ENCODE measurements at regions not wholly inside any gene's neighbourhood (a gene's known extent, or its start where the extent isn't known, plus 50 kb on each side); places are given as distances from the start of the nearest gene placed in this dataset.

DNA sequence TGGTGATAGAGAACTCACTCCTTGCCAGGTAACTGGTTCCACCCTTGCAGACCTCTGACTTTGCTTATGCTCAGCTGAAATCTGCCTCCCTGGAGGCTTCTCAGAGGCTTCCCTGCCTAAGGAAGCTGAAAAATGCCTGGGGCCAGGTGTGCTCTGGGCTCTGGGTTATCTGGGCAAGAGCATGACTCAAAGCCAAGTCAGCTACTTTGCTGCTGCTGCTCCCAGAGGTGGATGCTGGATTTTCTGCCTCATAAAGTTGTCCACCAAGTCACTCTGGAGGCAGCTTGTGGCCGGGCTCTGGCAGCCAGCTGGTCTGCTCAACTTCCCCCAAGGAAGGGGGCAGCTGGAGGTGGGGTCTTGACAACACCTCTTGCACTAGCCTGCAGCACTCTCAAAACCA, 132.7 kb downstream of the PJA1 start:
- TF ChIP-seq, protein P1, sequence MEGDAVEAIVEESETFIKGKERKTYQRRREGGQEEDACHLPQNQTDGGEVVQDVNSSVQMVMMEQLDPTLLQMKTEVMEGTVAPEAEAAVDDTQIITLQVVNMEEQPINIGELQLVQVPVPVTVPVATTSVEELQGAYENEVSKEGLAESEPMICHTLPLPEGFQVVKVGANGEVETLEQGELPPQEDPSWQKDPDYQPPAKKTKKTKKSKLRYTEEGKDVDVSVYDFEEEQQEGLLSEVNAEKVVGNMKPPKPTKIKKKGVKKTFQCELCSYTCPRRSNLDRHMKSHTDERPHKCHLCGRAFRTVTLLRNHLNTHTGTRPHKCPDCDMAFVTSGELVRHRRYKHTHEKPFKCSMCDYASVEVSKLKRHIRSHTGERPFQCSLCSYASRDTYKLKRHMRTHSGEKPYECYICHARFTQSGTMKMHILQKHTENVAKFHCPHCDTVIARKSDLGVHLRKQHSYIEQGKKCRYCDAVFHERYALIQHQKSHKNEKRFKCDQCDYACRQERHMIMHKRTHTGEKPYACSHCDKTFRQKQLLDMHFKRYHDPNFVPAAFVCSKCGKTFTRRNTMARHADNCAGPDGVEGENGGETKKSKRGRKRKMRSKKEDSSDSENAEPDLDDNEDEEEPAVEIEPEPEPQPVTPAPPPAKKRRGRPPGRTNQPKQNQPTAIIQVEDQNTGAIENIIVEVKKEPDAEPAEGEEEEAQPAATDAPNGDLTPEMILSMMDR (IDR thresholded peaks at IDR 0.05; ENCODE audit: low read depth, low read length) = 0 out of 2 replicates have a peak, but pooled peaks have one; percentile 2
- Histone ChIP-seq H3K27ac (ENCODE audit: low read depth, low read length) (no peak overlapping the region), H3K27me3 (ENCODE audit: control insufficient read depth, insufficient read depth, low read length) (no peaks in the 10 kb centered on the region), H3K4me3 (ENCODE audit: low read depth, low read length) (no peak overlapping the region), H3K9me3 (ENCODE audit: control insufficient read depth, insufficient read depth, low read length) (no peaks in the 10 kb centered on the region)
- no peak for DNase-seq (ENCODE audit: low read depth, low spot score)
- POLR2A ChIA-PET = no interaction called here
- CTCF ChIA-PET = no interaction called here

DNA sequence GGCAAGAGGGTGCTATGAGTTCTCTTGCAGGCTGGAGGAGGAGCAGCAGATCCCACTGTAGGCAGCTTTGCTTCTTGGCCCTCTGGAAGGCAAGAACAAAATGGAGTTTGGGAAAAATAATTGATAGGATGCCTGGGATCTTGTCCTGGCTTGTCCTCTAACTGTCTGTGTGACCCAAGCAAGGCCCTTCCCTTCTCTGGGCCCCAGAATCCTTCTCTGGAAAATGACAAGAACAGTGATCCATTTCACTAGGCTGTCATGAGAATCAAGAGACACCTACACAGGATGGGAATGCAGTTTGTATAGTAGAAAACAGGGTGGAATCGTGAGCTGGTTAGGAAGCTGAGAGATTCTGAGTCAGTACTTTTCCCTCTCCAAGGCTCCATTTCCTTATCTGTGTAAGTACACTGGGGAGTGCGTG, 133.3 kb downstream of the PJA1 start:
- ChIA-PET CTCF (no interaction called here), POLR2A (no interaction called here)
- DNase-seq (ENCODE audit: low read depth, low spot score) = no peak
- TF ChIP-seq, protein P1 (IDR thresholded peaks at IDR 0.05; ENCODE audit: low read depth, low read length) = no peak
- Histone ChIP-seq H3K27ac (ENCODE audit: low read depth, low read length) (no peak overlapping the region), H3K9me3 (ENCODE audit: control insufficient read depth, insufficient read depth, low read length) (no peaks in the 10 kb centered on the region), H3K4me3 (ENCODE audit: low read depth, low read length) (no peak overlapping the region), H3K27me3 (ENCODE audit: control insufficient read depth, insufficient read depth, low read length) (no peaks in the 10 kb centered on the region)

DNA sequence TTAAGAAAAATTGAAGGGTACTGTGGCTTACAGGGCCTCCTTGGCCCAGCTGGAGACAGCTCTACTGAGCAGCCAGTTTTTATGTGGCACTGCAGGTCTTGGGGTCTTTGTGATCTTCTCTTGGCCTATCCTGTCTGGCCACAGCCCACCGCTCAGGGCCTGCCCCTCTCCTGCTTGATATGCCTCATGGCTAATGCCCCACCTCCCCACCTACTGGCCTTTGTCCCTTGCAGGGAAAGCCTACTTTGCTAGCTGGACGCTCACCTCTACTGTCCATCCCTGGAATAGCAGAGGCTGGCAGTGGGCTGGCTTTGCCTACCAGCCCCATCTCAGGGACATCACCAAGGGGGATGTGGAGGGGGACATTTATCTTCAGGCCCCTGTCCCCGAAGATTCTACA, 134.1 kb downstream of the PJA1 start:
- no peak overlapping the region for H3K27ac ChIP-seq (ENCODE audit: low read depth, low read length)
- POLR2A ChIA-PET = no interaction called here
- DNase-seq (ENCODE audit: low read depth, low spot score) = no peak

DNA sequence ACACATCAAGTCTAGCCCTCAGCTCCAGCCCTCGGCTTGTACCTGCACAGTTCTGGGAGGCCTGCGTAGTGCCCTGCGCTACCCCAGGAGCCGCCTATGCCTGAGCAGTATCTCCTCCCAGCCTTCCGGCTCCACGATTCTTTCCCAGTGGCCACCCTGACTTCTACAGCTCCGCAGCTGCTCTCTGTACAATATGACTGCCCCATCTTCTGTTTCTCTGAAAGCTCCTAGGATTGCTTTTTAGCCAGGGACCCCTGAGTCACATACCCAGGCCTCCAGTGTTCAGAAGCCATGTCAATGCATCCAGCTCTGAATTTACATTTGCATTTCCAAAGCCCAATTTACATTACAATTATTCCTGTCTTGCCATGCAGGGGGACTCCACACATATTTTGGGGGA, 135.5 kb downstream of the PJA1 start:
- H3K27me3 ChIP-seq (ENCODE audit: control insufficient read depth, insufficient read depth, low read length) = no peaks in the 10 kb centered on the region
- no peak overlapping the region for H3K4me3 ChIP-seq (ENCODE audit: low read depth, low read length)
- DNase-seq (ENCODE audit: low read depth, low spot score) = no peak
- POLR2A ChIA-PET = no interaction called here
- no peak overlapping the region for H3K27ac ChIP-seq (ENCODE audit: low read depth, low read length)
- CTCF ChIA-PET = no interaction called here
- no peaks in the 10 kb centered on the region for H3K9me3 ChIP-seq (ENCODE audit: control insufficient read depth, insufficient read depth, low read length)
- TF ChIP-seq, protein P1 (IDR thresholded peaks at IDR 0.05; ENCODE audit: low read depth, low read length) = no peak

More for the DNA sequence above, 134.1 kb downstream of the PJA1 start:
- no peaks in the 10 kb centered on the region for H3K27me3 ChIP-seq (ENCODE audit: control insufficient read depth, insufficient read depth, low read length)
- CTCF ChIA-PET = interaction anchor here (1.1 kb wide), 1 partner anchor 10 kb away, joined by 4 read pairs; no protein-coding TSS in a partner anchor
- no peak overlapping the region for H3K4me3 ChIP-seq (ENCODE audit: low read depth, low read length)
- TF ChIP-seq, protein P1 (IDR thresholded peaks at IDR 0.05; ENCODE audit: low read depth, low read length) = peak; percentile 24
- H3K9me3 ChIP-seq (ENCODE audit: control insufficient read depth, insufficient read depth, low read length) = no peaks in the 10 kb centered on the region

DNA sequence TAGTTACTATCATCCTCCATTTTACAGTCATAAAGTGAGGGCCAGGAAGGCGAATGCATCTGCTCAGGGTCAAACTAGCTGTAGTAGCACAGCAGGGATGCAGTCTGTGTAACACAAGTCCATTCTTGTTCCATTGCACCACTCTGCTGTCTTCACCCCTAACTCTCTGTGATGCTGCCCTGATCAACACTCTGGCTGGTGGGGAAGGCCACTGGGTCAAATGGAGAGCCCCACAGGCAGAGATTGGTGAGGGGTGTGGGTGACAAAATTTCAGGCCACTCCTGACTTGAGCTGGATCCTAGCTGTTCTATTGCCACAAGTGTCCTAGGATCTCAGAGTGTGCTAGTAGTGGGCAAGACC, 136.5 kb downstream of the PJA1 start:
- ChIA-PET CTCF (no interaction called here), POLR2A (no interaction called here)
- DNase-seq (ENCODE audit: low read depth, low spot score) = no peak
- Histone ChIP-seq H3K27me3 (ENCODE audit: control insufficient read depth, insufficient read depth, low read length) (no peaks in the 10 kb centered on the region), H3K9me3 (ENCODE audit: control insufficient read depth, insufficient read depth, low read length) (no peaks in the 10 kb centered on the region), H3K27ac (ENCODE audit: low read depth, low read length) (no peak overlapping the region), H3K4me3 (ENCODE audit: low read depth, low read length) (no peak overlapping the region)
- TF ChIP-seq, protein P1 (IDR thresholded peaks at IDR 0.05; ENCODE audit: low read depth, low read length) = no peak
